ENCODE measurements at regions not wholly inside any gene's neighbourhood (a gene's known extent, or its start where the extent isn't known, plus 50 kb on each side); places are given as distances from the start of the nearest gene placed in this dataset.

DNA sequence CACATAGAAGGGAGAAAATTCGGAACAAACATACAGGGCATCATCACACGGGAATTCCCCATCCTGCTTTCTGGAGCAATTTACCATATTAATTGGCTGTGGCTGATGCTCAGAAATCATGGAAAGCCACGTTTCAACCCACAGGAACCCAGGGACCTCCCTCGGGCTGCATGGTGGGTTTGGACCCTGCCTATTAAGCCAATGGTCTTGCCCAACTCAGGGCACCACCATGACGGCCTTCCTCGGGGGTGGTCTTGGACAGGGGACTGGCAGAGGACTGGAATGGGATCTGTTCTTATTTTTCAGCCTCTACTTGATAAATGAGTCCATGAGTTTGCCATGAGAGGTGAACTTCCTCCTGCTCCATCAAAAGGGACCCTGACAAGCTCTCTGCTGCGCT is 374.0 kb downstream of the SHANK2 start:
- H3K27ac ChIP-seq, result no peak overlapping the region
- TF ChIP-seq, protein P1, sequence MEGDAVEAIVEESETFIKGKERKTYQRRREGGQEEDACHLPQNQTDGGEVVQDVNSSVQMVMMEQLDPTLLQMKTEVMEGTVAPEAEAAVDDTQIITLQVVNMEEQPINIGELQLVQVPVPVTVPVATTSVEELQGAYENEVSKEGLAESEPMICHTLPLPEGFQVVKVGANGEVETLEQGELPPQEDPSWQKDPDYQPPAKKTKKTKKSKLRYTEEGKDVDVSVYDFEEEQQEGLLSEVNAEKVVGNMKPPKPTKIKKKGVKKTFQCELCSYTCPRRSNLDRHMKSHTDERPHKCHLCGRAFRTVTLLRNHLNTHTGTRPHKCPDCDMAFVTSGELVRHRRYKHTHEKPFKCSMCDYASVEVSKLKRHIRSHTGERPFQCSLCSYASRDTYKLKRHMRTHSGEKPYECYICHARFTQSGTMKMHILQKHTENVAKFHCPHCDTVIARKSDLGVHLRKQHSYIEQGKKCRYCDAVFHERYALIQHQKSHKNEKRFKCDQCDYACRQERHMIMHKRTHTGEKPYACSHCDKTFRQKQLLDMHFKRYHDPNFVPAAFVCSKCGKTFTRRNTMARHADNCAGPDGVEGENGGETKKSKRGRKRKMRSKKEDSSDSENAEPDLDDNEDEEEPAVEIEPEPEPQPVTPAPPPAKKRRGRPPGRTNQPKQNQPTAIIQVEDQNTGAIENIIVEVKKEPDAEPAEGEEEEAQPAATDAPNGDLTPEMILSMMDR (IDR thresholded peaks at IDR 0.05), result no peak
- TF ChIP-seq ZFX (IDR thresholded peaks at IDR 0.05; ENCODE audit: borderline replicate concordance), result no peak

DNA sequence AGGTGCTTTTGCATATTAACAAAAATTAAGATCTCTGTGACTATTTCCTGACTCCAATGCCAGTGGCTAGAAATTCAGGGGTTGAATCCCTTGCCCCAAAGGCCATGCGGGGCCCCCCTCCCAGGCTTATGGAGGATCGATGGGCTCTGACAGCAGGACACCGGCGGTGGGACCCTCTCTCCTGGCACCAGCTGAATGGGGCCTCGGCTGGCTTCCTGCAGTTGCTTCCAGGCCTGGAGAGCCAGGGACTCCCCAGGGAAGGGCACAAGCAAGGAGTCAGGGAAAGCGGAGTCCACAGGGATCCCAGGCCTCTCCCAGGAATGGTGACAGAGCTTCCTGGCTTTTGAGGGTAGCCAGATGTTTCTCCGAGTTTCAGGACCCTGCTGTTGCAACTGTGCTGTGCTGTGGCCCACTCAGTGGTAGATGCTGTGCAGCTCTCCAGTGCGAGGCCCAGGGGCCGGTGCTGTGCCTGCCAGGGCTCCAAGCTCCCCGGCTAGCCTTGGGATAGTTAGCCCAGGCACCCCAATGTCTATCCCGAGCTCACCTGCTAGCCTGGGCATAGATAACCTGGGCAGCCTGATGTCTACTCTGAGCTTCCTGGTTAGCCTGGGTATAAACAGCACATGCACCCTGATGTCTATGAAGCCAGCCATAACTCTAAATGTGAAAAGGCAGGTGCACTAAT is 372.6 kb downstream of the SHANK2 start:
- no peak for TF ChIP-seq ZFX (IDR thresholded peaks at IDR 0.05; ENCODE audit: borderline replicate concordance)
- TF ChIP-seq, protein P1 (IDR thresholded peaks at IDR 0.05), result no peak
- H3K27ac ChIP-seq, result no peak overlapping the region

DNA sequence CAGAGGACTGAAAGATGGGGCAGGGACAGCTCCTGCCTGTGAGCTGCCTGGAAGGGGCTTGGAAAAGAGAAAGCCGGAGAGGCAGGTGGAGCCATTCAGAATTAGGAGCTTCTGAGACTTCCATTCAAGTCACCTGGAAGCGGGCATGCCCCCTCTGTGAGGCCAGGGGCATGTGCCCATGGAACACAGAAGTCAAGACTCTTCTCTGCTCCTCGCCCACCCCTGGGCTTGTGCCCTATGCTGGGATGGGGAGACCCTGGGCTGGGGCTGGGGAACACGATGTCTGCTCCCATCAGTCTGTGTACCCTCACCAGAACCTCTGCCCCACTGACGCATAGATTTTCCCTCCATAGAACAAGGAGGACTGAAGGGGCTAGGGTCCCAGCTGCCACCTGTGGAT is 372.0 kb downstream of the SHANK2 start:
- H3K27ac ChIP-seq, result no peak overlapping the region
- TF ChIP-seq, protein P1 (IDR thresholded peaks at IDR 0.05), result no peak
- no peak for TF ChIP-seq ZFX (IDR thresholded peaks at IDR 0.05; ENCODE audit: borderline replicate concordance)

DNA sequence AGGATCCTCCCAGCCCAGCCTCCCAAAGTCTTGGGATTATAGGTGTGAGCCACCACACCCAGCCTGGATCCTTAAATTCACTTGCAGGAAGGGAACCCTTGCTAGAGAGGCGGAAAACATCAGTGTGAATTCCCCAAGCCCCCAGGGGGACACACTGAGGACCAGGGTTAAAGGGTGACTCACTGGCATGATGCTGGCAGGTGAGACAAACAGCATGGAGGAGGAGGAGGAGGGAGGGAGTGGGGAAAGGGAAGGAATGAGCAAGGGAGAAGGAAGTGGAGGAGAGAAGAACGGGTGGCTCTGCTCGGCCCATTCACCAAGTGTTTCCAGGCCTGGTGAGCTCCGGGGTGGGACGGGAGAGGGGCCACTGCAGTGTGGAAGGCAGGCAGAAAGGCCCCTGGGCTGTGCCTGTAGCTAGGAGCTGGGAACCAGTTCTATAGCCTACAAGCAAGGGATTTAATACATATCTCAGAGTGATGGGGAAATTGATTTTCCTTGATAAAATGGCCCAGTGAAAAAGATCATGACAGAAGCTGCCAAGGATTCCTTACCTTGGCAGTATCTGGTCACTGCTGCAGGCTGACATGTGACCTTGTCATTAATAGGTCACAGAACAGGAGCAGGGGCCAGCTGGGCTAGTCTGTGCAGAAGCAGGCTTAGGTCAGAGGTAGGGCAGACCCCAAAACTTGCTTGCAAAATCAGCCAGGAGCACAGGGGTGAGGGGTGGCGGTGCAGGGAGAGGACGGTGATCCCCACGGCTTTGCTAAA is 370.2 kb downstream of the SHANK2 start:
- H3K27ac ChIP-seq, result no peak overlapping the region
- no peak for TF ChIP-seq ZFX (IDR thresholded peaks at IDR 0.05; ENCODE audit: borderline replicate concordance)
- TF ChIP-seq, protein P1 (IDR thresholded peaks at IDR 0.05), result no peak

DNA sequence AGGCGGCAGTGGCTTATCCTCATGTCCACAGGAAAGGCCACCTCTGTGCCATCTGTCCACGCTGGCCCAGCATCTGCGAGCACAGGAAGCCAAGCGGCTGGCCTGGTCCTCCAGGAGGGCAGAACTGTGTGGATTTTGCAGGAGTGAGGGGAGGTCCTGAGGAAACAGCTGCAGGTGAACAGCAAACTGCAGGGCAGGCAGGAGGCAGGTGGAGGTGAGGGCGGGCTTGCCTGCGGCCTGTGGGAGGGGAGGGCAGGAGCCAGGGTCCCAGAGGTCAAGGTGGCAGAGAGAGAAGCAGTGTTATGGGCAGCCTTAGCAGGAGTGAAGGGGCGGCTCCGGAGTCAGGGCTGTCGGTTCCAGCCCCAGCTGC is 369.7 kb downstream of the SHANK2 start:
- no peak overlapping the region for H3K27ac ChIP-seq
- TF ChIP-seq, protein P1 (IDR thresholded peaks at IDR 0.05), result no peak
- TF ChIP-seq ZFX (IDR thresholded peaks at IDR 0.05; ENCODE audit: borderline replicate concordance), result no peak

DNA sequence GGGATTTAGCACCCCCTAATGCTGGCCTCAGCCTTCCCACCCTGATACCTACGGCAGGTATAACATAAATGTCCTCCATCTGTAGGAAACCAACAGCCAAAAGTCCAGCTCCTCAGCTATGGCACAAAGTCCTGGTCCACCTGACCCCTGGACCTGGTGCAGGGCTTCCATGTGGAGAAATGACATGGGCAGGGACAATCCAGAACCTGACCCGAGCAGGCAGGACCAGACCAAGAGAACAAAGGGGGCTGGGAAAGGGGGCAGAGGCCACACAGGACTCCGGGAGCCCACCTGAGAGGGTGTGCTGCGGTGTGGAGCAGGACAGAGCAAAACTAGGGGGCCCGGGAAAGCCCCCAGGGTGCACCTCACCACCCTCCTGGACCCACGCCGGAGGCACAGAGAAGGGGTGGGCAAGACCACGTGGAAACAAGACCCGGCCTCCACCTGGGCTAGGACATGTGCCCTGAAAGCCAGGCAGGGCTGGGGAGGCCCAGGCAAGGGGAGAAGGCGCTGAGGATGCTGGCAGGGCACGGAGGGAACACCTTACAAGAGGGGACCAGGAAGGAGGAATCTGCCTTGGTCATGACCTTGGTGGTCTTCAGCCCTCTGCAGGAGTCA is 368.9 kb downstream of the SHANK2 start:
- TF ChIP-seq, protein P1 (IDR thresholded peaks at IDR 0.05), result no peak
- no peak for TF ChIP-seq ZFX (IDR thresholded peaks at IDR 0.05; ENCODE audit: borderline replicate concordance)
- no peak overlapping the region for H3K27ac ChIP-seq
